ENCODE measurements at regions not wholly inside any gene's neighbourhood (a gene's known extent, or its start where the extent isn't known, plus 50 kb on each side); places are given as distances from the start of the nearest gene placed in this dataset.
A peak's percentile ranks its signal among the peaks of the same experiment; 100 is the strongest.

- no peak for ATAC-seq
- ChIA-PET CTCF (interaction anchor here (1.1 kb wide), 1 partner anchor 96 kb away, joined by 3 read pairs; no protein-coding TSS in a partner anchor), POLR2A (no interaction called here)
- no peak for DNase-seq (ENCODE audit: low spot score)
- Mint-ChIP-seq H3K27ac (peak overlapping the region; percentile 48), H3K9me3 (no peaks in the 10 kb centered on the region), H3K4me1 (peaks cover 93% of the 10 kb centered on the region), H3K27me3 (ENCODE audit: low read depth) (no peaks in the 10 kb centered on the region), H3K36me3 (no peaks in the 10 kb centered on the region), H3K4me3 (no peak overlapping the region)
- TF ChIP-seq JUN (CRISPR knock-in tag; IDR thresholded peaks at IDR 0.05) (no peak), E2F1 (CRISPR knock-in tag; IDR thresholded peaks at IDR 0.05) (no peak), SP1 (CRISPR knock-in tag; conservative IDR thresholded peaks at IDR 0.05) (no peak), ZNF532 (CRISPR knock-in tag; IDR thresholded peaks at IDR 0.05; ENCODE audit: borderline replicate concordance) (no peak), FOXJ3 (CRISPR knock-in tag; IDR thresholded peaks at IDR 0.05; ENCODE audit: borderline replicate concordance) (no peak), ERG (CRISPR knock-in tag; IDR thresholded peaks at IDR 0.05) (no peak), ETV6 (CRISPR knock-in tag; IDR thresholded peaks at IDR 0.05) (no peak), RELA (CRISPR knock-in tag; IDR thresholded peaks at IDR 0.05; ENCODE audit: borderline replicate concordance) (no peak), ZNF281 (CRISPR knock-in tag; IDR thresholded peaks at IDR 0.05) (no peak), NR1H2 (CRISPR knock-in tag; IDR thresholded peaks at IDR 0.05) (no peak), ZNF121 (CRISPR knock-in tag; IDR thresholded peaks at IDR 0.05) (no peak), TEAD1 (CRISPR knock-in tag; IDR thresholded peaks at IDR 0.05) (no peak), ZNF671 (CRISPR knock-in tag; IDR thresholded peaks at IDR 0.05) (no peak)
These were observed 109.3 kb downstream of the ZIC5 start for GRCh38 chr13:99862244-99862643.

GRCh38 chr13:99861771-99862170 lies 109.8 kb downstream of the ZIC5 start:
- no peak overlapping the region for H3K27ac Mint-ChIP-seq
- H3K9me3 Mint-ChIP-seq = no peaks in the 10 kb centered on the region
- ATAC-seq (no peak), DNase-seq (ENCODE audit: low spot score) (no peak)
- ChIA-PET POLR2A (no interaction called here), CTCF (interaction anchor here (1.1 kb wide), 1 partner anchor 96 kb away, joined by 3 read pairs; no protein-coding TSS in a partner anchor)
- no peak overlapping the region for H3K4me3 Mint-ChIP-seq
- no peaks in the 10 kb centered on the region for H3K36me3 Mint-ChIP-seq
- no peak for TF ChIP-seq RELA (CRISPR knock-in tag; IDR thresholded peaks at IDR 0.05; ENCODE audit: borderline replicate concordance)
- no peaks in the 10 kb centered on the region for H3K27me3 Mint-ChIP-seq (ENCODE audit: low read depth)
- peaks cover 93% of the 10 kb centered on the region for H3K4me1 Mint-ChIP-seq

- Mint-ChIP-seq H3K36me3 (no peaks in the 10 kb centered on the region), H3K4me1 (peaks cover 88% of the 10 kb centered on the region), H3K9me3 (no peaks in the 10 kb centered on the region), H3K4me3 (no peak overlapping the region), H3K27ac (no peak overlapping the region; the same call in 1 of the 2 replicates), H3K27me3 (ENCODE audit: low read depth) (no peaks in the 10 kb centered on the region)
- ChIA-PET CTCF (no interaction called here), POLR2A (no interaction called here)
- no peak for ATAC-seq
- no peak for TF ChIP-seq HMGA2 (CRISPR knock-in tag; IDR thresholded peaks at IDR 0.05)
- no peak for TF ChIP-seq NR3C1 (CRISPR knock-in tag; conservative IDR thresholded peaks at IDR 0.05; ENCODE audit: low read depth)
- TF ChIP-seq ZNF317 (CRISPR knock-in tag; IDR thresholded peaks at IDR 0.05; ENCODE audit: borderline replicate concordance, low read depth) = no peak
- TF ChIP-seq ESRRA (CRISPR knock-in tag; IDR thresholded peaks at IDR 0.05; ENCODE audit: borderline replicate concordance) = no peak
- TF ChIP-seq ATF1 (CRISPR knock-in tag; IDR thresholded peaks at IDR 0.05) = no peak
- TF ChIP-seq ATF3 (CRISPR knock-in tag; conservative IDR thresholded peaks at IDR 0.05) = no peak
- no peak for TF ChIP-seq ZNF281 (CRISPR knock-in tag; IDR thresholded peaks at IDR 0.05)
- no peak for TF ChIP-seq TEAD1 (CRISPR knock-in tag; IDR thresholded peaks at IDR 0.05)
- no peak for DNase-seq (ENCODE audit: low spot score)
These were observed 110.8 kb downstream of the ZIC5 start for GRCh38 chr13:99860745-99861144.
